Activated T-cell treated with anti-CD3 and anti-CD28 coated beads for 24 hours (primary cell): ENCODE measurements at regions not wholly inside any gene's neighbourhood (a gene's known extent, or its start where the extent isn't known, plus 50 kb on each side); places are given as distances from the start of the nearest gene placed in this dataset.

Source experiments
- DNase-seq: peaks from one replicate; pipeline ENCODE4 v3.0.0-alpha.2; 2020; ENCODE audit warnings: low read depth

DNA sequence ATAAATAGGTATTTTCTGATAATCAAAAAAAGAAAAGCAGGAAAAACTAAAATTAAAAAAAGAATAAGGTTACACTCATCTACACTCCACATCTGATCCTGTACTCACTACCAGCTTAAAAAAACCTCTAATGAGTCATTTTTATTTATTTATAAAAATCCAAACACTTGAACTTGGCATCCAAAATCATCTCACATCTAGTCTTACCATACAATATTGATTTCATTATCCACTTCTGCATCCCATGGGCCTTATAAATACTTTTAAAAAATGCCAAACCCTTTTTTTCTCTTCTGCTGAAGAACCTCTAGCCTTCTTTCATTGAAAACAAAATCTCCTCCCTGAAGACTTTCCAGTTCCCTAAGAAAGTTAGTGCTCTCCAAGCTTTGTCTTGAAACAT lies 109.7 kb downstream of the TMTC3 start:
- DNase-seq: no peak

DNA sequence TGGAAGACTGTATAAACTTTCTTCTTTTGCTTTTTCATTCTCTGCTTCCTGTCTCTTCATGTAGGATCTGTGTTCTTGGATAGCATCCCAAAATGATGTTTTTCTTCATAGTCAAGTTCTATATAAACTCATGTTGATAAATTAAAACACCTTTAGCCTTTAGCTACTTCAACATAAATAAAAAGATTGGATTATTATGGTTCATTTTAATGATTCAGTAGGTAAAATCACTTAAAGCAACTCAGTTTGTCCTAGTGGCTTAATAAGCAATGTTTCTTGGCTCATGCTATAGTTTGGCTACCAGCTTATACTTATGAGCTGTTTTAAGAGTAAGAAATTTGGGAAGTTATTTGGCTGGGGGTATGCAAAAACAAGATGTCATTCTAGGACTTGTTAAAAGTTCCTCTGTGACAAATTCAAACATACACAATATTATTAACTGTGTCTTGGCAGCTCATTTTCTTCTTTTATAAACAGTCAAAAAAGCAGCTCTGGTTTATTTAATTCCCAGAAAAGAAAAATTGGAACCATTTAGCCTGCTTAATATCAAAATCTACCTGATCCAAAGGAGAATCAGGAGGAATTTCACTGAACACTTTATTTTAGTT lies 111.4 kb downstream of the TMTC3 start:
- no peak for DNase-seq

DNA sequence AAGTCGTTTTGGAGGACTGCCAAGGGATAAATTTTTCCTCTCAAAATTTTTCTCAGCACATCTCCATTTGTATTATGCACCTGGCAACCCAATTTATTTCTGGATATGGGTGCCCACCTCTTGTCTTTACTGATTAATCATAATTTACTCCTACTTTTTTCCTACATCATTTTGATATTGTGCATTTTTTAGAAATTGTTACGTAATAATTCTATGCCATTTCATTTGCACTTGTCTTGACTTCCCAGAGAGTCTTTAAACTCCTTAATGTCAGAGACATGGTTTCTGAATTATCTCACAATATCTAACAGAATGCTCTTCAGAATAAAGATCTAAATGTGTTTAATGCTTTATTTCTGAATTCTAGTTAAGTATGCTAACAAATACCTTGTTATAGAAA lies 113.1 kb downstream of the TMTC3 start:
- DNase-seq: no peak

DNA sequence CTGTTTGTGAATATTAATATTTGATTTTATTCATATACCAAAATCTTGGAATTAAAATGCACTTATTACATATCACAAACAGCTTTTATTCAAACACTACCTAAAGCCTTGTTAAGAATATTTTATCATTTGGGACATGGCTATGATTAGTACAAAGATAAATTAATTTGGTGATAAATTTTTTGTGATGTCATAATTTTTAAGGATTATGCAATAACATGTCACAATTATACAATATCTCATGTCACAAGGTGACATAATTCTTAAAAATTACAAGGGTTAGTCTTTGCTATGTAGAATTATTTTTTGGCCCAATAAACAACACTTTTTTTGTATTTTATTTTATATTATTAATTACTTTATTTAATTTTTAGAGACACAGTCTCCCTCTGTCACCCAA lies 113.7 kb downstream of the TMTC3 start:
- DNase-seq: no peak

DNA sequence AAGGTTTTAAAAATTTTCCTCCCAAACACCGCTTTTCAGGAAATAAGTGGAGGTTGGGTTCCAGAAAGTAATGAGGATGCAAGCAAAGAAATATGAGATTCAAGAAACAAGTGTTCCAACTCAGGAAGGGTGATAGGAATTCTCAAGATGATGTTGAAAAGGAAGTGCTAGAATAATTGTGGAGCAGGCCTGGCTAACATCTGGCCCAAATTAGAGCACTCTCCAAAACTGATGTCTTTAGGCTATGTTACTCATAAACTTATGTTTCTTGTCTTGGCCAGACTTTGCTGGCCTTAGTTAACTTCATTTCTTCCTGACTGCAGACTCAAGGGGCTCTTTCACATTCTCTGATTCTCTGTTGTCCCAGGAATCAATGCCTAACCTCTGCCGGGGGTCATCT lies 116.3 kb downstream of the TMTC3 start:
- DNase-seq: no peak

DNA sequence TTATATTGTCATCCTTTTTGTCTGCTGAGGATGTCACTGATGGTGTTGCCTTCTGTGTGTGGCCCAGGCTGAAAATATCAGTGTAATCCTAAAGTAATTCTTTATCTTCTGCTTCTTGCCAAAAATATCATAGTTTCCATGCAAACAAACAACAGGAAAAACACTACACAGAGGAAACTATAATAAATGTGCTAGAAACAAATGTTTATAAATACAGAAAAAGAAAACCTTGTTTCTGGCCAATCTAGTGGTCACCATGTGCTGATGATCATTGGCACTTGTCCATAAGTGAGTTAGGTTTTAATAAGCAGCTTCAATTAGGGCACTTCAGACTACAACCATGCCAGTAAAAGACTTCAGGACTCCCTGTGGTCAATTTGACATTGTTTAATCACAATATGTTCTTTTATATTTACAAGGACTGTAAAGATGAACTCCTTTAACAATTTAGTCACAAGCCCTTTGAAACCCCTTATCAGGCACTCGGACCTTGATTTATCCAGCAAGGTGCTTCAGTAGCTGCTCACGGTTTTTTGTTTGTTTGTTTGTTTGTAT lies 124.8 kb downstream of the TMTC3 start:
- DNase-seq: no peak

DNA sequence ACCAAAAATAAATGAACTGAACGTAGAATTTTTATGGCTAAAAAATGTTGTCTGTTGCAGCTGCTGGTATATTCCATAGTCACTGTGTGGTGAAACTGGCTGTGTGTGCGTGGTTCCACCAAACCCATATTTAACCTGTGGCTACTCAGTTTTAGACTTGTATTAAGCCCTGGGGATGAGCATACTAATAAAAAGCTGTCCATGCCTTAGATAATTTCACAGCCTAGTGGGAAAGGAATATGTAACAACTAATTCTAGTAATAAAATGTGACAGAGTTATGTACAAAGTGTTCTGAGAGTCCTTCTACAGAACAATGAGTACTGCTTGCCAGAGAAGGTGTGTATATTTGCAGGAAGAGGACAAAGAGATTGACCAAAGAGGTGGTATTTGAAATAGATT lies 125.5 kb downstream of the TMTC3 start:
- no peak for DNase-seq

DNA sequence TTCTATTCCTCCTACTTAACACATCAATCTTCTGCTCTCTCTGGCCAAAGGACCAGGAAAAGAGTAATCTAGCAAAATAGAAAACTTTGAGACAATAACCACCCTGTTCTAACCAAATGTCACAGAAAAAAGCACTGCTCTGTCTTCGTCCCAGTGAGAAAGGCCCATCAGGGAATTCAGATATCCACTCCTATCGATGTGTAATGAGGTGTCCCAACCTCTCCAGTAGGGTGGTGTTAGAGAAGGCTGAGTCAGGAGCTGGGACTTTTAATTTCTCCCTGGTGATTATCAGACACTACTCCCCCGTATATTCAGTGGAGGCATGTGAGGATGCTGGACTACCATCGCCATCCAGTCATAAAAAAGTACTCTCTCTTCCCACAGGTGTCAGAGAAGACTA lies 130.3 kb downstream of the TMTC3 start:
- no peak for DNase-seq

DNA sequence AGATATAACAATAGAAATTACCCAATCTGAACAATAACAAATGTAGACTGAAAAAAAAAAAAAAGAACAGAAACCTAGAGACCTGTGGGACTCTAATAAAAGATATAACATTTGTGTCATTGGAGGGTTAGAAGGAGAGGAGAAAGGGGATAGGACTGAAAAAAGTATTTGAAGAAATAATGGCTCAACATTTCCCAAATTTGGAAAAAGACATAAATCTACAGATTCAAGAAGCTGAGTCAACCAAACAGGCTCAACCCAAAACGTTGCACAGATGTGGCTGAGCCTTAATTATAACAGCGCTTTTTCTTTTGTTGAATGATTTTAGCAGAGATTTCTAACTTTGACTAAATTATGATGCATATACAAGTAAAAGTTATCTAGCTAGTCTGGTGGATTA lies 131.3 kb downstream of the TMTC3 start:
- no peak for DNase-seq

DNA sequence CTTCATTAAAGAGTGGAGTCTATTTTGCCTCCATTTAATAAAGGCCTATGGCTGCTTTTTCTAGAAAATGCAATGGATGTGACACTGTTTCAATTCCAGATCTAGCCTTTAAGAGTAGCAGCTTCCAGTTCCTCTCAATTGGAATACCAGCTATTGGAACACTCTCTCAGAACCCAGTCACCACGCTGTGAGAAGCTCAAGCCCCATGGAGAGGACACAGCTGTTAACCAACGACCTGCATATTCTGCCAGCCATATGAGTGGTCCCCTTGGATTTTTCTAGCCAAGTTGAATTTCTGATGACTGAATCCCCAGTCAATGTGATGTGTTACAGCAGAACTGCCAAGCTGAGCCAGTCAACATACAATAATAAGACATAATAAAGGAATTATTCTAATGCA lies 131.8 kb downstream of the TMTC3 start:
- no peak for DNase-seq

DNA sequence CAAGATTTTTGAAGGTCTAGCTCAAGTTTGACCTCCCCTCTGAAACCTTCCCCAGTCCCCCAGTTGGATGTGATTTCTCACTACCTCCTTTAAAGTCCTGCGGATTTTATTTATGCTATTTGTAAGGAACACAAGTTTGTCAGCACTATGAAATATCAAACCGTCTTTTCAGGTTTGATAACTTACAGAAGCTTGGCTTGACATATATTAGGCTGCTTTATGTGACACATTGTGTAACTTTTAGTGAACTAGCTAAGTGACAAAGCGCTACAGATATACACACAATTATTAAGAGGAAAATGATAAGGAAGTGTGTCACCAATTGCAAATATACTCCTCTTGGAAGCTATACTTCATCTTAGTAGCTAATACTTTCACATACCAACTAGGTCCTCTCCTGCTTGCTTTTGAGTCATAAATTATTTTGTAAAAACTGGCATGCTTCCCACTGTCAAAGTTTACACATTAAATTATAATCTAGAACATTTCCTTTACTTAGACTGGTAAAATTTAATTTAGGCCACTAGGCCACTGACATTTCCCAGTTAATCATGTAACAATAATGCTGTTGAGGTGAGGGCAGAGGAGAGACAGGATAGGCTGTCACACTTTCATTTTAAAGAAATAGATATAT lies 149.5 kb downstream of the TMTC3 start:
- no peak for DNase-seq

DNA sequence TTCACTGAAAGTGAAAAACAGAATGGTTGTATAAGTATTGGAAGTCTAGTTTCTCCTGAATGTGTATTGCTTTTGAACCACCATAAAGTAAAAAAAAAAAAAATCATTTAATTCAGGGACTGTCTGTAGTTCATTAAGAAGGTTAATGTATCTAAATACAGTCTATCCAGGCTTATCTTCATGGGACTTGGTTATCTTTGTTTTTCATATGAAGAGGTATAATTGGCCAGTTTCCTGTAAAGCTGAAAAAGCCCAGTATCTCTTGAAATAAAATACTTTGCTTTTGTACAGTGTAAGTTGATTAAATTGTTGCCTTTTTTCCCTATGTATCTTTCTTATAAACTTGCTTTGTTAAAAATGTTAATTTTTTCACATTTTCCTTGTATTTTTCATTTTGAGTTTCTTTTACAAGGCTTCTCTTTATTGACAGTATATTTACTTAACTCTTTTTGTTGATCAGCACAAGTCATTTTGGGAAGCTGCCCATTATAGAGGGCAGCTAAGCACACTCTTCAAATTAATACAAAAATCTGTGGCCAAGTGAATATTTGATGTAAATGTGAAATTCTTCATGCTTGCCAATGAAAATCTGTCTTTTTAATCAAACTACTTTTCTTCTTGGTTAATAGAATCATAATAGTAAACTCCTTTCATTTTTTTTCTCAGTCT lies 156.0 kb downstream of the TMTC3 start:
- no peak for DNase-seq

DNA sequence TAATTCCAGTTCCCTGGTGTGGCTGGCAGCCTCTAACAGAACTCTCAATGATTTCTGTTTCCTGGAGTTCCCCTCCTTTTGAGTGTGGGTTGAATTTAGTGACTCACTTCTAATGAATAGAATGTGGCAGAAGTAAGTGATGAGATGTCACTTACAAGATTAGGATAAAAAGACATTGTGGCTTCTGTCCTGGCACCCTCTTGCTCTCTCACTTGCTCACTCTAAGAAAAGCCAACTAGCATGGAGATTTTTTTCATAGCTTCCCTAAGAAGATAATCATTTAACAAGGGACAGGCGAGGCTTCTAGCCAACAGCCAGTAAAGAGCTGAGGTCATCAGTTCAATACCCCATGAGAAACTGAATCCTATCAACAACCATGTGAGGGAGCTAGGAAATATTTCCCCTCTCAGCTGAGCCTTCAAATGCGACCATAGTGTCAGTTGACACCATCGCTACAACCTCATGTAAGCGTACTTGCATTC lies 156.7 kb downstream of the TMTC3 start:
- no peak for DNase-seq

DNA sequence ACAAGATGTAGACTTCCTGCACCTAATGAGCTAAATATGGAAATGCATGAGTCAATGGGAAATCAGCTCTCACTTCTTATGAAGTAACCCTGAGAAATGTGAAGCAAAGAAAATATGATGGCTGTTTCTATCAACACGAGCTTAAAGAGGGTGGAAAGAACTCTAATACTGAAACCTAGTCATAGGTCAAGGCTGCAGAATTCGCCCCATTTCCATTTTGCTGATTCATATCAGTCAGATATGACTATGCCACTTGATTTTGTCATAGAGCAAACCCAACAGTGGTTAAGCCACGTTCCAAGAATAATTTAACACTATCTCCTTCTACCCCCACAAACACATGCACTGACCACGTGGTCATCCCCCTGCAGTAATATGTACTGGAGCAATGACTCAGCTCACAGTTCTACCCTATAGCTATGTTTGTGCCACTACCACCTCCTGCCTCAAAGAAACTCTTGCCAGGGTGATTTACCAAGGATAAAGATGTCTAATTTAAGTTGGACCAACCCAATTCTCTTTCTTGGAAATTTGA lies 157.5 kb downstream of the TMTC3 start:
- peak; percentile 20 for DNase-seq

DNA sequence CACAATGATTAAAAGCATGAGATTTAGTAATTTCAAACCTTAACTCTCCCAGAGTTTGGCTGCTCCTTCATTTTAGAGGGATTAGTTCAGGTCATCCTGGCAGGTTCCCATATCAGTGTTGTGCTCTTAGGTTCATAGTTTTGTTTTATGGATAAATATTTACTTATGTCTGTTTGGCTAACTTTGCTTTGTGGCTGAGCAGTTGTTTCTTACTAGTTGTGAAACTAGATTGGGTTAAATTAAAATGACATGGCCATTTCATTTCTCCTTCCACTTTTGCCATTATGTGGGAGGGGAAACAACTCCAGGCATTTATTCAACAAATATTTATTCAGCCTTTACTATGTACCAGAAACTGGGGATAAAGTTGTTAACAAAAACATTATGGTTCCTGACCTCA lies 158.8 kb downstream of the TMTC3 start:
- DNase-seq: no peak

DNA sequence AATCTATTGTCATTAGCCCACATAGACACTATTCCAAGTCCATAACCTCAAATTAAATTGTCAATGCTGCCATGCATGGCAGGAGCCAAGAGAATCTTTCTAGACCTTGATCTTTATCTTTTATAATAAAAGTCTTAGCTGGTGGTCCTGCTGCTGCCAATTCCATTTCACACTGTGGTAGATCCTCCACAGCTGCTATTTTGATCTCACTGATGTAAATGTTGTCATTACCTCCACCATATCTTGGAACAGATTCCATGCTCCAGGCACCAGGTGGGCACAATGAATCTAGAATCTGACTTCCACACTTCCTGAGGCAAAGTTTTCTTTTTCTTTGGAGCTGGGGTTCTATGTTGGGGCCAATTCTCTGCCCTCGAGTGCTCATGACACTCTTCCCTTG lies 161.2 kb downstream of the TMTC3 start:
- no peak for DNase-seq

DNA sequence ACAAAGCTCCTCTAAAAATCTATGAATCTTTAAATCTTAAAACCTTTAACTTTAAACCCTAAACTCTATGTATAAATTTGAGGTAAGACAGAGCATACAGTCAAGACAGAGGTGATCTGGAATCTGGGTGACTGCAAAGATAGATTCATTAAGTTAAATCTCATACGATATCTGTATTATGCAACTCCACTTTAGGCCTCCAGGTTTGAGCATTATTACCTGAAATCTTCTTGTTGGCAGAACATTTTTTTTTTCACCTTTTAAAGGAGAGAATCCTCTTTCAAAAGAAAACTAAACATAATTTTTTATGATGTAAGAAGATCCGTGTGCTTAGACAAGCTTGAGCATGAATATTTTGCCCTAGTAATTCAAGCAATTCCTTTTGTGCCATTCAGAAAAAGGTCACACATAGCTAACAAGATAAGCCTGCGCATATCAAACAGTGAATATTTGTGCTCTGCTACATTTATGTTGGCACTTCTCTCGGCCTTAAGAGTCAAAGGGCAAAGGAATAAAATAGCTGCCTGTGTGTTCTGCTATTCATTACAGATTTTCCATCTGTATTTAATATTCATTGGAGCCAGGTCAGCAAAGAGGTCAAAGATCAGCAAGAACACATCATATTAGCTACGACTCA lies 163.3 kb downstream of the TMTC3 start:
- DNase-seq: no peak

DNA sequence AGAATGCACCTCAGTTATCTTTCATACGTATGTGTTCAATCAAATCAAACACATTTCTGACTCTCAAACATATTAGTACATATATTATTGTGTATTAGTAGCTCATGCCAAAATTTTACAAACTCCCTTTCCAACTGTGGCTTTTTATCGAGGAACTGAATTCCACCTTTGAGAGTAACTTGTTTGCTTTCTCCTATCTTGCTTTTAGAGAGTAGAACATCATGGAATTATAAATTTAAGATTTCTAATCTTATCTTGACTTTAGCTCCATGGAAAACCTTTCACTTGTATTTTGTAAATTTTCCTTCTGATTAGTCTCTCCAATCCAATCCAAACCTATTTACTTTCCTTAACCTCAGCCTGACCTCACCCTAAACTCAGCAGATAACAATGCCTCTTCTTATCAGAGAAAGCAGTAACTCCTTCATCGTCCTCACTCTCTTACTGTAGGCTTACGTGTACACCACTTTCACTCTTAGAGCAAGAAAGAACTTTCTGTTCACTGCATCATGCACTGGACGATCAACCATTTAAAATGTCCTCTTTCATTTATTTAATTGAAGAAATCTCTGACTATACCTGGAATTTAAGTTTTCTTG lies 164.5 kb downstream of the TMTC3 start:
- DNase-seq: no peak

DNA sequence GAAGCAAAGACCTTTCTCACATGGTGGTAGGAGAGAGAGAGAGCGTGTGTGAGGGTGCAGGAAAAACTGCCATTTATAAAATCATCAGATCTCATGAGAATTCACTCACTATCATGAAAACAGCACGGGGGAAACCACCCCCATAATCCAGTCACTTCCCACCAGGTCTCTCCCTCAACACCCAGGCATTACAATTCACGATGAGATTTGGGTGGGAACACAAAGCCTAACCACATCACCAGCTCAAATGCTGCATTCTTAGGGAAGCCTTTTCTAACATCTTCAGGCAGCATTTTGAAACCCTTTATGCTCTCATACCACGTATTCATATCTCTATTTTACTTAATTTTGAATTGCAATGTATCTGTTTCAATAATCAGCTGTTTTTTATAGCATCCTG lies 165.9 kb downstream of the TMTC3 start:
- DNase-seq: no peak

DNA sequence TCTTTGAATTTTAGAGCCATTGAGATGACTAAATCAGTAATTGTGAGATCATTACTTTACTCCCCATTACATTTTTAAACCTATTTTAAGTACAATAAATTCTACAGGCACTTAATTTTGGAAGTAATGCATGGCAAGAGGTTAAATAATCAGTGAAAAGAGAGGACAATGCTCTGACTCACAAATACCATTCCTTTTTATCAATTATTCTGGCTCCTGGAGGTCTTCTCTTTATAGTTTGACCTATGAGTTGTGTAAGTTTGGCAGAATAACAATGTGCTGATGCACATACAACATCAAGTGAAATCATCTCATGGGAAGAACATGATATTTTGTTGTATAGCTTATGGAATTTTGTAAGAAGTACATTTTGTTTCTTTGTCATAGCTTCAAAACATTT lies 166.7 kb downstream of the TMTC3 start:
- no peak for DNase-seq

DNA sequence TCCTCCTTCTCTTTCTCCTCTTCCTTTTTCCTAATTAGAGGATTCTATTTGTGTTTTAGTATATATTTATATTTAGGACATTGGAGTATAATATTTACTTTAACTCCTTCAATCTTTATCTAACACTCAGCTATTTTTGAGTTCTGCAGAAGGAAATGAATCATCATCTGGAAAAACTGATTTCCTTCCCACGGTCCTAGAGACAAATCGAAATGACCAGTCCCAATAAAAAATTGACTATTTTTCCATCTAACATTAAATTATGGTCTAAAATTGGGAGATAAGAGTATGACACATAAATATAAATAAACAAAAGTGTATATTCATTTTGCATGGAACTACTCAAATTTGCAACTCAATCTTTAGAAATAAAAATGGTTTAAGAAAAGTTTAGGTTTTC lies 167.4 kb downstream of the TMTC3 start:
- no peak for DNase-seq

DNA sequence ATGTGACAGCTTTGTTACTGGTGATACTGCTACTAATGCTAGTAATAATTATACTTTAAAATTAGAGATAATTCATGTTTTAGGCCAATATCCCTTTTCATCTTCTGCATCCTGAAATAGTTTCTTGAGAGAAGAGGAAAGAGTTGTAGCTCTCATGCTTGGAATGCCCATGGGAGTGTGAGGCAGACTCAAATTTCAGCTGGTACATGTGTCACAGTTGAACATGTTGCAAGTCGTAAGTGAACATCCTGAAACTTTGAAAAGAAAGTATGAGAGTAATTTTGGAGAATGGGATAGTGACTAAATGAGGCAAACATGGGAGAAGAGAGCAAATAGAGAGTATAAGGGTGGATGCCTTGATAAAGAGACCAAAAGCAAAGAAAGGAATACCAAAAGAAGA lies 168.0 kb downstream of the TMTC3 start:
- no peak for DNase-seq
